Lower lobe of right lung (tissue), 2 donors: ENCODE measurements at regions not wholly inside any gene's neighbourhood (a gene's known extent, or its start where the extent isn't known, plus 50 kb on each side); places are given as distances from the start of the nearest gene placed in this dataset.

Experiments
- ATAC-seq, 2 donors: fragments of 200-7000 bp; cut with Tn5 transposase; one replicate each; pipeline ENCODE4 v1.9.1; 2020 to 2022; ENCODE audit warnings: mild to moderate bottlenecking in 2 of 2, moderate library complexity in 2 of 2
- DNase-seq: peaks from one replicate; pipeline ENCODE4 v3.0.0-alpha.2; 2020
- H3K27ac ChIP-seq: fragments of 200-600 bp; one replicate; pipeline ENCODE4 v1.8.0; 2022
- H3K27me3 ChIP-seq: fragments of 200-600 bp; one replicate; pipeline ENCODE4 v1.8.0; 2022; ENCODE audit warnings: low read depth
- H3K36me3 ChIP-seq: fragments of 200-600 bp; one replicate; pipeline ENCODE4 v1.8.0; 2022; ENCODE audit warnings: mild to moderate bottlenecking
- H3K4me1 ChIP-seq: fragments of 200-600 bp; one replicate; pipeline ENCODE4 v1.8.0; 2022
- H3K4me3 ChIP-seq: fragments of 200-600 bp; one replicate; pipeline ENCODE4 v1.8.0; 2022; ENCODE audit warnings: mild to moderate bottlenecking
- H3K9me3 ChIP-seq: fragments of 200-600 bp; one replicate; pipeline ENCODE4 v1.8.0; 2022
- CTCF ChIP-seq: fragments of 200-600 bp; IDR thresholded peaks from one replicate; pipeline ENCODE4 v1.8.0; 2022; ENCODE audit warnings: antibody characterized with exemption, mild to moderate bottlenecking
- intact Hi-C: fragments of 100-400 bp; cut with DNase I; formaldehyde crosslinking; loops from one replicate; pipeline ENCODE4 v1.11.0; 2022
- donor health status: DM: no; HTN: yes; CAD: no; lungs with severe emphysema.

GRCh38 chr2:12001621-12002020, 255.2 kb downstream of the LPIN1 start:
- Histone ChIP-seq H3K4me3 (no peak overlapping the region), H3K36me3 (no peaks in the 10 kb centered on the region), H3K27ac (no peak overlapping the region), H3K4me1 (no peaks in the 10 kb centered on the region), H3K9me3 (no peaks in the 10 kb centered on the region), H3K27me3 (no peaks in the 10 kb centered on the region)
- intact Hi-C loops: no loop called here
- DNase-seq: no peak
- no peak for TF ChIP-seq CTCF
- ATAC-seq: no peak

GRCh38 chr2:12002215-12002614, 255.8 kb downstream of the LPIN1 start:
- Histone ChIP-seq H3K36me3 (no peaks in the 10 kb centered on the region), H3K27ac (no peak overlapping the region), H3K27me3 (no peaks in the 10 kb centered on the region), H3K4me1 (no peaks in the 10 kb centered on the region), H3K9me3 (no peaks in the 10 kb centered on the region), H3K4me3 (no peak overlapping the region)
- no peak for TF ChIP-seq CTCF
- DNase-seq (no peak), ATAC-seq (no peak)
- intact Hi-C loops: no loop called here

GRCh38 chr2:12004713-12005112, 258.3 kb downstream of the LPIN1 start:
- intact Hi-C loops: no loop called here
- no peak for TF ChIP-seq CTCF
- ATAC-seq (no peak), DNase-seq (no peak)
- no peaks in the 10 kb centered on the region for H3K9me3 ChIP-seq
- H3K27me3 ChIP-seq: no peaks in the 10 kb centered on the region
- no peaks in the 10 kb centered on the region for H3K4me1 ChIP-seq
- no peak overlapping the region for H3K27ac ChIP-seq
- H3K36me3 ChIP-seq: no peaks in the 10 kb centered on the region
- no peak overlapping the region for H3K4me3 ChIP-seq

- H3K9me3 ChIP-seq: no peaks in the 10 kb centered on the region
- TF ChIP-seq CTCF: no peak
- ATAC-seq (peak in 1 of 2 donors; percentile 67), DNase-seq (no peak)
- no peak overlapping the region for H3K4me3 ChIP-seq
- H3K27me3 ChIP-seq: no peaks in the 10 kb centered on the region
- H3K4me1 ChIP-seq: no peaks in the 10 kb centered on the region
- H3K27ac ChIP-seq: no peak overlapping the region
- H3K36me3 ChIP-seq: no peaks in the 10 kb centered on the region
- intact Hi-C loops: no loop called here
Observed at GRCh38 chr2:12005886-12006681, 259.7 kb downstream of the LPIN1 start.

- H3K27ac ChIP-seq: no peak overlapping the region
Observed at GRCh38 chr2:12006850-12007249, 260.4 kb downstream of the LPIN1 start.

More at GRCh38 chr2:12006850-12007249, 260.4 kb downstream of the LPIN1 start:
- H3K4me3 ChIP-seq: no peak overlapping the region
- no peaks in the 10 kb centered on the region for H3K4me1 ChIP-seq
- no peaks in the 10 kb centered on the region for H3K9me3 ChIP-seq
- ATAC-seq (no peak), DNase-seq (no peak)
- H3K36me3 ChIP-seq: no peaks in the 10 kb centered on the region
- no peak for TF ChIP-seq CTCF
- intact Hi-C loops: no loop called here
- no peaks in the 10 kb centered on the region for H3K27me3 ChIP-seq
